ENCODE measurements at regions not wholly inside any gene's neighbourhood (a gene's known extent, or its start where the extent isn't known, plus 50 kb on each side); places are given as distances from the start of the nearest gene placed in this dataset.

- TF ChIP-seq, protein P1, sequence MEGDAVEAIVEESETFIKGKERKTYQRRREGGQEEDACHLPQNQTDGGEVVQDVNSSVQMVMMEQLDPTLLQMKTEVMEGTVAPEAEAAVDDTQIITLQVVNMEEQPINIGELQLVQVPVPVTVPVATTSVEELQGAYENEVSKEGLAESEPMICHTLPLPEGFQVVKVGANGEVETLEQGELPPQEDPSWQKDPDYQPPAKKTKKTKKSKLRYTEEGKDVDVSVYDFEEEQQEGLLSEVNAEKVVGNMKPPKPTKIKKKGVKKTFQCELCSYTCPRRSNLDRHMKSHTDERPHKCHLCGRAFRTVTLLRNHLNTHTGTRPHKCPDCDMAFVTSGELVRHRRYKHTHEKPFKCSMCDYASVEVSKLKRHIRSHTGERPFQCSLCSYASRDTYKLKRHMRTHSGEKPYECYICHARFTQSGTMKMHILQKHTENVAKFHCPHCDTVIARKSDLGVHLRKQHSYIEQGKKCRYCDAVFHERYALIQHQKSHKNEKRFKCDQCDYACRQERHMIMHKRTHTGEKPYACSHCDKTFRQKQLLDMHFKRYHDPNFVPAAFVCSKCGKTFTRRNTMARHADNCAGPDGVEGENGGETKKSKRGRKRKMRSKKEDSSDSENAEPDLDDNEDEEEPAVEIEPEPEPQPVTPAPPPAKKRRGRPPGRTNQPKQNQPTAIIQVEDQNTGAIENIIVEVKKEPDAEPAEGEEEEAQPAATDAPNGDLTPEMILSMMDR (IDR thresholded peaks at IDR 0.05), result no peak
- no peak for TF ChIP-seq POLR2A (IDR thresholded peaks at IDR 0.05)
Measured at GRCh38 chr3:34886443-34886842, 752.9 kb upstream of the ARPP21 start.
